GM23338 (cell line): ENCODE measurements at regions not wholly inside any gene's neighbourhood (a gene's known extent, or its start where the extent isn't known, plus 50 kb on each side); places are given as distances from the start of the nearest gene placed in this dataset.

Experiments
- ATAC-seq: fragments of 200-7000 bp; cut with Tn5 transposase; 3 replicates; pipeline ENCODE4 v1.9.1; 2020
- DNase-seq: peaks from one replicate; pipeline ENCODE4 v3.0.0-alpha.2; 2015; ENCODE audit warnings: low spot score
- H2AFZ ChIP-seq: fragments of 200-600 bp; sonication (generic); 2 replicates; pipeline ENCODE4 v1.8.0; 2016; ENCODE audit warnings: antibody characterized with exemption, mild to moderate bottlenecking, moderate library complexity
- H3F3A ChIP-seq: fragments of 200-600 bp; sonication (generic); replicated peaks from 2 replicates; pipeline ENCODE4 v1.8.0; 2017; ENCODE audit warnings: antibody characterized with exemption, mixed run types, low read depth
- H3K27ac ChIP-seq: fragments of 200-600 bp; sonication (generic); 2 replicates; pipeline ENCODE4 v1.6.1; 2016; ENCODE audit warnings: low read depth
- H3K27me3 ChIP-seq: fragments of 200-600 bp; sonication (generic); 2 replicates; pipeline ENCODE4 v1.8.0; 2016; ENCODE audit warnings: mild to moderate bottlenecking, mixed run types, moderate library complexity; ENCODE audit not compliant: insufficient read depth
- H3K36me3 ChIP-seq: fragments of 200-600 bp; sonication (generic); 2 replicates; pipeline ENCODE4 v1.8.0; 2016; ENCODE audit warnings: mild to moderate bottlenecking; ENCODE audit not compliant: insufficient read depth
- H3K4me1 ChIP-seq: fragments of 200-600 bp; sonication (generic); 2 replicates; pipeline ENCODE4 v1.8.0; 2016; ENCODE audit warnings: mild to moderate bottlenecking, moderate library complexity; ENCODE audit not compliant: insufficient read depth
- H3K4me2 ChIP-seq: fragments of 200-600 bp; sonication (generic); 2 replicates; pipeline ENCODE4 v1.7.1; 2017; ENCODE audit warnings: mixed run types
- H3K4me3 ChIP-seq: fragments of 200-600 bp; sonication (generic); 2 replicates; pipeline ENCODE4 v1.6.1; 2016; ENCODE audit warnings: mixed run types
- H3K79me2 ChIP-seq: fragments of 200-600 bp; sonication (generic); replicated peaks from 2 replicates; pipeline ENCODE4 v1.8.0; 2017; ENCODE audit warnings: mild to moderate bottlenecking; ENCODE audit not compliant: insufficient read depth
- H3K9me2 ChIP-seq: fragments of 200-600 bp; sonication (generic); 2 replicates; pipeline ENCODE4 v1.8.0; 2017; ENCODE audit not compliant: insufficient read depth
- H4K20me1 ChIP-seq: fragments of 200-600 bp; sonication (generic); replicated peaks from 2 replicates; pipeline ENCODE4 v1.8.0; 2017; ENCODE audit warnings: mild to moderate bottlenecking; ENCODE audit not compliant: insufficient read depth
- H3K27ac Mint-ChIP-seq: 2 replicates; pipeline ENCODE4 v1.8.0; 2020; ENCODE audit warnings: inconsistent platforms, mild to moderate bottlenecking, moderate library complexity, mixed read lengths
- H3K27me3 Mint-ChIP-seq: 3 replicates; pipeline ENCODE4 v1.8.0; 2022; ENCODE audit warnings: low read depth, mild to moderate bottlenecking, moderate library complexity, mixed read lengths, inconsistent platforms; ENCODE audit not compliant: insufficient read depth, poor library complexity
- H3K36me3 Mint-ChIP-seq: 3 replicates; pipeline ENCODE4 v1.8.0; 2021; ENCODE audit warnings: low read depth, mild to moderate bottlenecking, inconsistent platforms, moderate library complexity, mixed read lengths
- H3K4me1 Mint-ChIP-seq: 3 replicates; pipeline ENCODE4 v1.8.0; 2020; ENCODE audit warnings: mild to moderate bottlenecking, inconsistent platforms, mixed read lengths
- H3K4me3 Mint-ChIP-seq: 3 replicates; pipeline ENCODE4 v1.8.0; 2021; ENCODE audit warnings: moderate library complexity, mild to moderate bottlenecking, inconsistent platforms, mixed read lengths
- H3K9me3 Mint-ChIP-seq: 3 replicates; pipeline ENCODE4 v1.8.0; 2020; ENCODE audit warnings: moderate library complexity, mild to moderate bottlenecking, inconsistent platforms, mixed read lengths
- CTCF ChIP-seq, 2 experiments: fragments of 200-600 bp in 1 of 2; sonication (generic) in 1 of 2; conservative IDR thresholded peaks; 2 replicates each; pipeline versions ENCODE4 v1.5.1 to v1.6.1; 2016 to 2017; ENCODE audit warnings: antibody characterized with exemption in 2 of 2, low read depth in 2 of 2, mild to moderate bottlenecking in 2 of 2, moderate library complexity in 1 of 2
- ETS1 ChIP-seq: IDR thresholded peaks from 2 replicates; pipeline ENCODE4 v1.6.1; 2016; ENCODE audit warnings: antibody characterized with exemption
- EZH2 ChIP-seq: fragments of 200-600 bp; sonication (generic); IDR thresholded peaks from one replicate; pipeline ENCODE4 v1.8.0; 2017; ENCODE audit warnings: antibody characterized with exemption, mild to moderate bottlenecking, low read depth; ENCODE audit not compliant: unreplicated experiment
- EZH2phosphoT487 ChIP-seq: fragments of 200-600 bp; sonication (generic); IDR thresholded peaks from one replicate; pipeline ENCODE4 v1.8.1; 2018; ENCODE audit warnings: antibody characterized with exemption; ENCODE audit not compliant: unreplicated experiment
- JUNB ChIP-seq: IDR thresholded peaks from one replicate; pipeline ENCODE4 v1.6.1; 2016; ENCODE audit warnings: antibody characterized with exemption; ENCODE audit not compliant: unreplicated experiment
- POLR2AphosphoS5 ChIP-seq: IDR thresholded peaks from 2 replicates; pipeline ENCODE4 v1.6.1; 2016; ENCODE audit warnings: antibody characterized with exemption, low read depth
- REST ChIP-seq: IDR thresholded peaks from one replicate; pipeline ENCODE4 v1.6.1; 2018; ENCODE audit warnings: antibody characterized with exemption; ENCODE audit not compliant: unreplicated experiment
- ZNF114 ChIP-seq: fragments of 250-450 bp; sonication (Bioruptor Pico); IDR thresholded peaks from 2 replicates; pipeline ENCODE4 v1.5.0; 2020; ENCODE audit warnings: mild to moderate bottlenecking, moderate library complexity
- ZNF331 ChIP-seq: fragments of 250-450 bp; sonication (Bioruptor Pico); IDR thresholded peaks from 2 replicates; pipeline ENCODE4 v1.5.0; 2020; ENCODE audit warnings: low read depth, mild to moderate bottlenecking, moderate library complexity
- ZNF462 ChIP-seq: fragments of 250-450 bp; sonication (Bioruptor Pico); IDR thresholded peaks from 2 replicates; pipeline ENCODE4 v1.5.0; 2020; ENCODE audit warnings: mild to moderate bottlenecking, moderate library complexity

- TF ChIP-seq CTCF (conservative IDR thresholded peaks at IDR 0.05; ENCODE audit: low read depth in 2 of 2) = no peak
- no peak for TF ChIP-seq JUNB
- TF ChIP-seq ZNF331 (CRISPR knock-in tag) = no peak
These were observed 395.5 kb upstream of the CNTN4 start (continued) for GRCh38 chr3:1703169-1703568.

- H3K27me3 Mint-ChIP-seq = no peaks in the 10 kb centered on the region
- no peaks in the 10 kb centered on the region for H3K4me1 Mint-ChIP-seq
- Histone ChIP-seq H4K20me1 (no peaks in the 10 kb centered on the region), H3K4me1 (no peaks in the 10 kb centered on the region), H2AFZ (no peak overlapping the region), H3K36me3 (no peaks in the 10 kb centered on the region), H3K4me2 (no peak overlapping the region), H3K4me3 (no peak overlapping the region), H3K27ac (no peak overlapping the region), H3K27me3 (no peaks in the 10 kb centered on the region), H3K9me2 (no peaks in the 10 kb centered on the region), H3F3A (no peaks in the 10 kb centered on the region), H3K79me2 (no peaks in the 10 kb centered on the region)
- H3K36me3 Mint-ChIP-seq = peaks cover 12% of the 10 kb centered on the region; the same call in 2 of the 3 replicates
- DNase-seq (no peak), ATAC-seq (no peak)
- peaks cover 76% of the 10 kb centered on the region for H3K9me3 Mint-ChIP-seq
- H3K4me3 Mint-ChIP-seq = no peak overlapping the region
- no peak overlapping the region for H3K27ac Mint-ChIP-seq
- TF ChIP-seq ZNF114 (CRISPR knock-in tag) (no peak), JUNB (no peak), EZH2phosphoT487 (no peak), CTCF (conservative IDR thresholded peaks at IDR 0.05; ENCODE audit: low read depth in 2 of 2) (no peak), REST (no peak), ZNF331 (CRISPR knock-in tag) (no peak), EZH2 (no peak), ZNF462 (CRISPR knock-in tag) (no peak), ETS1 (no peak), POLR2AphosphoS5 (no peak)
These were observed 388.0 kb upstream of the CNTN4 start for GRCh38 chr3:1710663-1711062.
